ENCODE measurements at regions not wholly inside any gene's neighbourhood (a gene's known extent, or its start where the extent isn't known, plus 50 kb on each side); places are given as distances from the start of the nearest gene placed in this dataset.
"Not testable (repeated sequence)": the region's sequence is repeated elsewhere in the genome, so short reads cannot be mapped to it uniquely, and the experiment has no call there.

GRCh38 chr6:81590314-81590691 is 162.2 kb downstream of the TENT5A start:
- no peak for DNase-seq (ENCODE audit: low spot score)
- TF ChIP-seq CTCF (IDR thresholded peaks at IDR 0.05; ENCODE audit: extremely low read depth, missing control alignments): no peak

DNA sequence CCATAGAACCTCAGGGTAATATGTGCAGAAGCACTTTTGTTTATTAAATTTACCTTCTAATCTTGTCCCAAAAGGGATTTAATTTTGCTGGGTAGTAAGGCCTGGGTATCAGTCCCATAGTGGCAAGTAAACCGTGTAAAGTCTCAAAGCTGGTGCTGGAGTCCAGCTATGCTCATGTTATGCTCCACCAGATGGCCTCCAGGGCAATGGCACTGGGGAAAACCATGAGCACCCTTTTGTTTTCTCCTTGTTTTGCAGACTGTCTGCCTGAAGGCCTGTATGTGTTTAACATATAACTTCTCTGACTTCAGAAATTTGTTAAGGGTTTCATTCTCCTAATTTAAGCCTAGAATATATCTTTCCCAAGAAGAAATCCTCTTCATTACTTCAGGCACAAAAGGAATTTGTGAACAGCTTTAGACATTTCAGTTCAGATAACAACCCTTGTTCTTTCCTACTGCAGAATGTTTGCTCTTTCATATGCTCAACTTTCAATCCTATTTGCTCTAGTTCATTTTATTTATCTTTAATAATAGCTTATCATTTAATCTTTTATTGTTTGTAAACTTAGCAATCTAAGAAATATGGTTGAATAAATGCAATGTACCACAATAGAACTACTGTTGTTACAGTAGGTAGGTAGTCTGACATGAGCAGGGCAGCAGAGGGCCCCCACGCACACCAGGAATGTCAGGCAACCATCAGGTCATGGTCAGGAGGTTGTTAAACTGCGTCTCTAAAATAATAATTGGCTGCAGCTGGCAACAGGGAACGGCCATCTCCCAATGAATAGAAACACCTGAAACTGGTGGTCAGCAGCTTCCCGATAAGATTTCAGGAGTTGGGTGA is 162.8 kb downstream of the TENT5A start:
- no peak for TF ChIP-seq CTCF (IDR thresholded peaks at IDR 0.05; ENCODE audit: extremely low read depth, missing control alignments)
- no peak for DNase-seq (ENCODE audit: low spot score)

GRCh38 chr6:81585686-81586085 is 166.8 kb downstream of the TENT5A start:
- DNase-seq (ENCODE audit: low spot score): not testable (repeated sequence)

DNA sequence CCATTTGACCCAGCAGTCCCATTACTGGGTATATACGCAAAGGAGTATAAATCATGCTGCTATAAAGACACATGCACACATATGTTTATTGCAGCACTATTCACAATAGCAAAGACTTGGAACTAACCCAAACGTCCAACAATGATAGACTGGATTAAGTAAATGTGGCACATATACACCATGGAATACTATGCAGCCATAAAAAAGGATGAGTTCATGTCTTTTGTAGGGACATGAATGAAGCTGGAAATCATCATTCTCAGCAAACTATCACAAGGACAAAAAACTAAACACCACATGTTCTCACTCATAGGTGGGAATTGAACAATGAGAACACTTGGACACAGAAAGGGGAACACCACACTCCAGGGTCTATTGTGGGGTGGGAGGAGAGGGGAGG is 168.3 kb downstream of the TENT5A start:
- not testable (repeated sequence) for DNase-seq (ENCODE audit: low spot score)

DNA sequence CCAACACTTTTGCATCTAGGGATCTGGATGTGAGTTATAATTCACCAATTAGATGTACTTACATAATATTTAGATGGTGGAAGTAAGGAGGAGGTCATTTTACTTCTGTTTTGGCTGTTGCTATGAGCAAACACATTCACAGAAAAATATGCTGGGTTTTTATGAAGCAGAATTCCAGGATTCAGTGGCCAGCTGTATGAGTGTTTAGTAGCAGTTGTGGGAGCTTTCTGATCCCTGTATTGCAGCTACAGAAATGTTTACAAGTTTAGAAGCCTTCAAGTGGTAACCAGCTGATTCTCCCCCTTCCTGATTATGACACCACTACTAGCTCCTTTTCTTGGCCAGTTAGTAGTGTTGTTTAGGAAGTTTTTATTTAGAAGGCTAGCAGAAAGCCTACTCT is 177.0 kb downstream of the TENT5A start:
- DNase-seq (ENCODE audit: low spot score): no peak
- no peak for TF ChIP-seq CTCF (IDR thresholded peaks at IDR 0.05; ENCODE audit: extremely low read depth, missing control alignments)

DNA sequence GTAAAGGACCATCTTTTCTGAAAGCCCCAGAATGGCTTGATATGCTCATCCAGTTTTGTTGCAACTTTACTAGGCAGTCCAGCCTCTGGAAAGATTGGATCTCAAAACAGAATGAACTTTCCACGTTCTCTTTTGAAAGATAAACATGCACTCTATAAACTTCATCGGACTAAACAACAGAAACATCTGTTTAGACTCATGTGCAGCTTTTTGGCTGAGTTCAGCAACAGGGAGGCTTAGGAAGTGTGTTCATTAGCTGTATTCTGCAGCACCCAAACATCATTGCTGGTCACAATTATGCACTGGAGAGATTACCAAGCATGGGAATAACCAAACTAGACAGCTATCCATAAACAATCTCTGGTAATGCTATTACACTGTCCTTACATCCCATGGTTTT is 180.5 kb downstream of the TENT5A start:
- no peak for TF ChIP-seq CTCF (IDR thresholded peaks at IDR 0.05; ENCODE audit: extremely low read depth, missing control alignments)

GRCh38 chr6:81570681-81571080 is 181.8 kb downstream of the TENT5A start:
- no peak for DNase-seq (ENCODE audit: low spot score)
- no peak for TF ChIP-seq CTCF (IDR thresholded peaks at IDR 0.05; ENCODE audit: extremely low read depth, missing control alignments)

More for the DNA sequence above, 180.5 kb downstream of the TENT5A start:
- DNase-seq (ENCODE audit: low spot score): no peak

DNA sequence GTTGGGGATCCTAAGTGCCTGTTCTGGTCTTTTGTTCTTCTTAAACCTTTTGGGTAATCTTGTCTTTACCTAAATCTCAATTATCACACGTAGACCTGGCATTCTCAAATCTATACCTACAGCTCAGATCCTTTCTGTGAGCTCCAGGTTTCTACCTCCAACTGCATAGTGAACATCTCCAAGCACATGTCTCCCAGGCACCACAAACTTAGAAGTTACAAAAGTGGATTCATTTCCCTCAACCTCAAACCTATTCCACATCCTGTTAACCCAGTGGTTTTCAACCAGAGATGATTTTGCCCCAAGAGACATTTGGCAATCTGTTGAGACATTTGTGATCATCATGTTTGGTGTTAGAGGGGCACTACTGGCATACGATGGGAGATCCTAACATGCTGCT is 183.5 kb downstream of the TENT5A start:
- DNase-seq (ENCODE audit: low spot score): no peak
- TF ChIP-seq CTCF (IDR thresholded peaks at IDR 0.05; ENCODE audit: extremely low read depth, missing control alignments): no peak

All from GM20000 (cell line).